H1 (cell line): ENCODE measurements at regions not wholly inside any gene's neighbourhood (a gene's known extent, or its start where the extent isn't known, plus 50 kb on each side); places are given as distances from the start of the nearest gene placed in this dataset.

Experiments
- CTCF ChIA-PET: fragments of 300-600 bp; sonication (Branson Sonifier 250); formaldehyde crosslinking; loops from one replicate; lab custom pipeline; 2021; ENCODE audit not compliant: partially characterized antibody; lab: Charles Lee
- POLR2A ChIA-PET: fragments of 300-600 bp; sonication (Branson Sonifier 250); formaldehyde crosslinking; loops from one replicate; lab custom pipeline; 2021; ENCODE audit warnings: inconsistent platforms; ENCODE audit not compliant: partially characterized antibody; lab: Charles Lee
- DNase-seq, 2 experiments: peaks; one replicate each; pipeline versions ENCODE4 v3.0.0 to v3.0.0-alpha.2; 2010 to 2022; ENCODE audit warnings: low spot score in 2 of 2, low read depth in 1 of 2, mixed read lengths in 1 of 2
- FAIRE-seq: peaks from 2 replicates; lab custom pipeline; 2011; peaks lifted over from hg19 to GRCh38; lab: Jason Lieb, UNC
- H2AFZ ChIP-seq: 2 replicates; pipeline ENCODE4 v1.8.1; 2012; ENCODE audit warnings: low read length, inconsistent platforms
- H2AK5ac ChIP-seq: 2 replicates; pipeline ENCODE4 v1.6.1; 2013; ENCODE audit warnings: low read depth, low read length
- H2BK120ac ChIP-seq: replicated peaks from 2 replicates; pipeline ENCODE3; 2013; ENCODE audit warnings: low read depth, low read length, inconsistent platforms
- H2BK12ac ChIP-seq: 2 replicates; pipeline ENCODE4 v1.6.1; 2013; ENCODE audit warnings: low read depth, low read length
- H2BK15ac ChIP-seq: 2 replicates; pipeline ENCODE4 v1.6.1; 2013; ENCODE audit warnings: low read length
- H2BK20ac ChIP-seq: 2 replicates; pipeline ENCODE4 v1.6.1; 2013; ENCODE audit warnings: low read length
- H2BK5ac ChIP-seq: 2 replicates; pipeline ENCODE4 v1.6.1; 2013; ENCODE audit warnings: low read depth, low read length
- H3K14ac ChIP-seq: 2 replicates; pipeline ENCODE4 v1.6.1; 2013; ENCODE audit warnings: inconsistent platforms; ENCODE audit not compliant: insufficient read length
- H3K18ac ChIP-seq: 2 replicates; pipeline ENCODE4 v1.6.1; 2013; ENCODE audit warnings: low read length; ENCODE audit errors: extremely low read depth
- H3K23ac ChIP-seq: 2 replicates; pipeline ENCODE4 v1.6.1; 2013; ENCODE audit warnings: inconsistent platforms; ENCODE audit not compliant: insufficient read length
- H3K23me2 ChIP-seq: 2 replicates; pipeline ENCODE4 v1.6.1; 2013; ENCODE audit warnings: low read depth, low read length
- H3K27ac ChIP-seq: 2 replicates; pipeline ENCODE4 v1.6.1; 2011; ENCODE audit warnings: low read depth, low read length, inconsistent platforms
- H3K27me3 ChIP-seq, 4 experiments: replicated peaks in 1 of 4; 1 replicate in 1 of 4; 2 replicates in 3 of 4; pipeline versions ENCODE4 v1.6.1 to v1.8.1; 2011 to 2013; ENCODE audit warnings: low read length in 3 of 4, mild to moderate bottlenecking in 3 of 4, inconsistent platforms in 2 of 4, mixed read lengths in 2 of 4, moderate library complexity in 1 of 4; ENCODE audit not compliant: control insufficient read depth in 3 of 4, insufficient read depth in 3 of 4; ENCODE audit errors: extremely low read depth in 1 of 4
- H3K36me3 ChIP-seq, 4 experiments: 2 replicates each; pipeline versions ENCODE4 v1.6.1 to v1.8.1; 2011 to 2013; ENCODE audit warnings: mild to moderate bottlenecking in 4 of 4, low read length in 3 of 4, moderate library complexity in 2 of 4, control low read depth in 1 of 4, inconsistent platforms in 1 of 4; ENCODE audit not compliant: insufficient read depth in 4 of 4, control insufficient read depth in 2 of 4
- H3K4ac ChIP-seq: replicated peaks from 2 replicates; pipeline ENCODE3; 2013; ENCODE audit warnings: low read length, low read depth, mixed read lengths, inconsistent platforms; ENCODE audit not compliant: insufficient read length
- H3K4me1 ChIP-seq, 4 experiments: replicated peaks in 1 of 4; 1 replicate in 1 of 4; 2 replicates in 3 of 4; pipeline versions ENCODE4 v1.6.1 to v1.8.1; 2011 to 2013; ENCODE audit warnings: low read length in 3 of 4, inconsistent platforms in 2 of 4, mixed read lengths in 1 of 4; ENCODE audit not compliant: insufficient read depth in 4 of 4, control insufficient read depth in 3 of 4
- H3K4me2 ChIP-seq, 2 experiments: 2 replicates each; pipeline versions ENCODE4 v1.6.1 to v1.8.1; 2011 to 2013; ENCODE audit warnings: low read depth in 2 of 2, low read length in 2 of 2, control low read depth in 1 of 2, inconsistent platforms in 1 of 2, mild to moderate bottlenecking in 1 of 2; ENCODE audit not compliant: insufficient read depth in 1 of 2
- H3K4me3 ChIP-seq, 4 experiments: fragments of 200-600, 300-600 bp in 1 of 4; sonication (generic), shearing (Covaris generic), sonication (Bioruptor Twin) in 1 of 4; 2 replicates each; pipeline versions ENCODE4 v1.5.1 to v1.8.1; 2011 to 2016; ENCODE audit warnings: low read length in 4 of 4, low read depth in 3 of 4, control low read depth in 2 of 4, inconsistent platforms in 2 of 4, mild to moderate bottlenecking in 2 of 4, mixed read lengths in 1 of 4, moderate library complexity in 1 of 4; ENCODE audit not compliant: insufficient read depth in 2 of 4; ENCODE audit errors: extremely low read depth in 1 of 4
- H3K56ac ChIP-seq: replicated peaks from 2 replicates; pipeline ENCODE3; 2013; ENCODE audit warnings: low read depth, mild to moderate bottlenecking, mixed read lengths, low read length, inconsistent platforms; ENCODE audit not compliant: insufficient read length
- H3K79me1 ChIP-seq: 2 replicates; pipeline ENCODE4 v1.6.1; 2013; ENCODE audit warnings: low read depth, low read length, control low read depth
- H3K79me2 ChIP-seq, 2 experiments: 2 replicates each; pipeline versions ENCODE4 v1.6.1 to v1.8.1; 2012 to 2013; ENCODE audit warnings: low read length in 2 of 2, mild to moderate bottlenecking in 2 of 2, inconsistent platforms in 1 of 2; ENCODE audit not compliant: insufficient read depth in 2 of 2, control insufficient read depth in 1 of 2
- H3K9ac ChIP-seq, 4 experiments: replicated peaks in 1 of 4; 1 replicate in 1 of 4; 2 replicates in 3 of 4; pipeline versions ENCODE4 v1.6.1 to v1.8.1; 2011 to 2013; ENCODE audit warnings: low read depth in 3 of 4, low read length in 3 of 4, control low read depth in 2 of 4, mild to moderate bottlenecking in 2 of 4, moderate library complexity in 2 of 4, inconsistent platforms in 1 of 4; ENCODE audit errors: extremely low read depth in 1 of 4
- H3K9me3 ChIP-seq, 2 experiments: 2 replicates each; pipeline versions ENCODE4 v1.6.1 to v1.8.1; 2012 to 2013; ENCODE audit warnings: mild to moderate bottlenecking in 2 of 2, moderate library complexity in 2 of 2, control low read depth in 1 of 2, inconsistent platforms in 1 of 2, low read depth in 1 of 2, low read length in 1 of 2, mixed read lengths in 1 of 2; ENCODE audit not compliant: insufficient read depth in 2 of 2
- H4K20me1 ChIP-seq, 2 experiments: replicated peaks in 1 of 2; 2 replicates each; pipeline versions ENCODE3 to v1.8.1; 2011 to 2013; ENCODE audit warnings: inconsistent platforms in 2 of 2, low read length in 2 of 2, mild to moderate bottlenecking in 1 of 2; ENCODE audit not compliant: insufficient read depth in 2 of 2, control insufficient read depth in 1 of 2
- H4K5ac ChIP-seq: 2 replicates; pipeline ENCODE4 v1.6.1; 2013; ENCODE audit warnings: low read length, low read depth, mixed read lengths, inconsistent platforms; ENCODE audit not compliant: insufficient read length
- H4K8ac ChIP-seq: 2 replicates; pipeline ENCODE4 v1.8.0; 2013; ENCODE audit warnings: mild to moderate bottlenecking, moderate library complexity, low read length, inconsistent platforms; ENCODE audit not compliant: insufficient read depth; ENCODE audit errors: extremely low read depth
- H4K91ac ChIP-seq: replicated peaks from 2 replicates; pipeline ENCODE3; 2013; ENCODE audit warnings: low read length, mixed read lengths, inconsistent platforms; ENCODE audit not compliant: insufficient read length
- BACH1 ChIP-seq: IDR thresholded peaks from 2 replicates; pipeline ENCODE4 v1.6.1; 2012; ENCODE audit warnings: low read length, improper control_type of control experiment
- BCL11A ChIP-seq, 2 experiments: IDR thresholded peaks; one replicate each; pipeline ENCODE4 v1.6.1; 2011; ENCODE audit warnings: low read depth in 2 of 2, low read length in 2 of 2, mild to moderate bottlenecking in 2 of 2
- CHD2 ChIP-seq: IDR thresholded peaks from 2 replicates; pipeline ENCODE4 v1.6.1; 2012; ENCODE audit warnings: low read length, improper control_type of control experiment
- CTBP2 ChIP-seq: IDR thresholded peaks from 2 replicates; pipeline ENCODE4 v1.7.0; 2011; ENCODE audit warnings: borderline replicate concordance, mild to moderate bottlenecking, moderate library complexity, mixed read lengths, low read length; ENCODE audit not compliant: insufficient read depth, insufficient read length
- FOSL1 ChIP-seq: IDR thresholded peaks from 2 replicates; pipeline ENCODE4 v1.6.1; 2011; ENCODE audit warnings: mild to moderate bottlenecking, low read depth, low read length, moderate library complexity; ENCODE audit not compliant: insufficient read depth
- HDAC2 ChIP-seq, 2 experiments: fragments of 300-600 bp in 1 of 2; sonication (generic) in 1 of 2; IDR thresholded peaks; 2 replicates each; pipeline ENCODE4 v1.6.1; 2011 to 2012; ENCODE audit warnings: low read depth in 2 of 2, low read length in 2 of 2, mild to moderate bottlenecking in 2 of 2, moderate library complexity in 2 of 2, borderline replicate concordance in 1 of 2, inconsistent platforms in 1 of 2
- JUN ChIP-seq: IDR thresholded peaks from 2 replicates; pipeline ENCODE4 v1.6.1; 2011; ENCODE audit warnings: low read depth, mild to moderate bottlenecking, improper control_type of control experiment, low read length
- KDM5A ChIP-seq: fragments of 200-600 bp; IDR thresholded peaks from 2 replicates; pipeline ENCODE4 v1.7.1; 2012; ENCODE audit warnings: mild to moderate bottlenecking, low read length, inconsistent platforms, mixed read lengths
- NANOG ChIP-seq: IDR thresholded peaks from 2 replicates; pipeline ENCODE4 v1.6.1; 2011; ENCODE audit warnings: low read length, low read depth, mild to moderate bottlenecking, inconsistent platforms; ENCODE audit not compliant: insufficient read depth, poor library complexity, severe bottlenecking
- PHF8 ChIP-seq: fragments of 200-600 bp; sonication (generic); conservative IDR thresholded peaks from 2 replicates; pipeline ENCODE4 v1.7.1; 2012; ENCODE audit warnings: low read depth, mild to moderate bottlenecking, inconsistent platforms, low read length, moderate library complexity
- RBBP5 ChIP-seq: IDR thresholded peaks from 2 replicates; pipeline ENCODE4 v1.7.1; 2012; ENCODE audit warnings: low read depth, mild to moderate bottlenecking, inconsistent platforms, low read length, moderate library complexity, borderline replicate concordance
- RXRA ChIP-seq: IDR thresholded peaks from 2 replicates; pipeline ENCODE4 v1.6.1; 2011; ENCODE audit warnings: low read depth, mild to moderate bottlenecking, low read length, moderate library complexity; ENCODE audit not compliant: insufficient read depth
- SP4 ChIP-seq: IDR thresholded peaks from 2 replicates; pipeline ENCODE4 v1.6.1; 2012; ENCODE audit warnings: low read length, inconsistent platforms
- TCF12 ChIP-seq: IDR thresholded peaks from 2 replicates; pipeline ENCODE4 v1.6.1; 2011; ENCODE audit warnings: low read depth, mild to moderate bottlenecking, low read length
- TEAD4 ChIP-seq: IDR thresholded peaks from 2 replicates; pipeline ENCODE4 v1.6.1; 2012; ENCODE audit warnings: low read depth, low read length, inconsistent platforms, mixed read lengths
- YY1 ChIP-seq: IDR thresholded peaks from 2 replicates; pipeline ENCODE4 v1.6.1; 2011; ENCODE audit warnings: low read depth, mild to moderate bottlenecking, low read length
- ZNF274 ChIP-seq: IDR thresholded peaks from 2 replicates; pipeline ENCODE4 v1.7.0; 2012; ENCODE audit warnings: low read length, borderline replicate concordance; ENCODE audit errors: extremely low read depth

- H3K18ac ChIP-seq, result no peak overlapping the region
- H2BK120ac ChIP-seq, result no peak overlapping the region
- H4K20me1 ChIP-seq, result no peaks in the 10 kb centered on the region
- no peak overlapping the region for H2BK12ac ChIP-seq
- ChIA-PET CTCF (no interaction called here), POLR2A (no interaction called here)
- no peak overlapping the region for H3K4me2 ChIP-seq
- FAIRE-seq (no peak), DNase-seq (no peak)
- peaks cover 0 to under 1% (median 0%) of the 10 kb centered on the region in 4 experiments; a peak in 1 of 7 replicates for H3K27me3 ChIP-seq
- no peak overlapping the region for H2AK5ac ChIP-seq
- H3K23ac ChIP-seq, result no peak overlapping the region
- H3K4me3 ChIP-seq, result no peak overlapping the region
- no peaks in the 10 kb centered on the region for H3K4me1 ChIP-seq
- no peaks in the 10 kb centered on the region for H3K79me1 ChIP-seq
- no peak overlapping the region for H4K91ac ChIP-seq
- no peak overlapping the region for H3K56ac ChIP-seq
- no peak overlapping the region for H2BK15ac ChIP-seq
- no peaks in the 10 kb centered on the region for H3K9me3 ChIP-seq
- no peak overlapping the region for H4K5ac ChIP-seq
- H2BK20ac ChIP-seq, result no peak overlapping the region
- no peak overlapping the region for H3K27ac ChIP-seq
- H3K23me2 ChIP-seq, result no peaks in the 10 kb centered on the region
- no peaks in the 10 kb centered on the region for H3K36me3 ChIP-seq
- H4K8ac ChIP-seq, result no peak overlapping the region
- no peak overlapping the region for H3K14ac ChIP-seq
- no peak overlapping the region for H3K4ac ChIP-seq
- no peaks in the 10 kb centered on the region for H3K79me2 ChIP-seq
- H2AFZ ChIP-seq, result no peak overlapping the region
- no peak overlapping the region for H3K9ac ChIP-seq
- H2BK5ac ChIP-seq, result no peak overlapping the region
- TF ChIP-seq FOSL1 (no peak), TEAD4 (no peak), NANOG (no peak), SP4 (no peak), BCL11A (IDR thresholded peaks at IDR 0.05; ENCODE audit: low read depth in 2 of 2, low read length in 2 of 2) (no peak), ZNF274 (no peak), TCF12 (no peak), CTBP2 (no peak), KDM5A (no peak), CHD2 (no peak), PHF8 (no peak), RXRA (no peak), RBBP5 (no peak), HDAC2 (IDR thresholded peaks at IDR 0.05; ENCODE audit: borderline replicate concordance in 1 of 2, low read depth in 2 of 2, low read length in 2 of 2) (no peak), JUN (no peak), YY1 (no peak), BACH1 (no peak)
These were observed 466.0 kb downstream of the NYAP2 start for GRCh38 chr2:225865468-225865867.
